Mesendoderm (in vitro differentiated cells): ENCODE measurements at regions not wholly inside any gene's neighbourhood (a gene's known extent, or its start where the extent isn't known, plus 50 kb on each side); places are given as distances from the start of the nearest gene placed in this dataset.
"Not testable (repeated sequence)": the region's sequence is repeated elsewhere in the genome, so short reads cannot be mapped to it uniquely, and the experiment has no call there.

Experiments used
- DNase-seq: peaks from one replicate; pipeline ENCODE4 v3.0.0; 2013
- H2AK5ac ChIP-seq: 2 replicates; pipeline ENCODE4 v1.6.1; 2013; ENCODE audit warnings: low read length, inconsistent platforms
- H2BK120ac ChIP-seq: 2 replicates; pipeline ENCODE4 v1.6.1; 2013; ENCODE audit warnings: low read depth, mild to moderate bottlenecking, low read length, moderate library complexity, mixed read lengths
- H2BK15ac ChIP-seq: replicated peaks from 2 replicates; pipeline ENCODE4 v1.6.1; 2013; ENCODE audit warnings: low read depth, mild to moderate bottlenecking, moderate library complexity
- H2BK5ac ChIP-seq: 2 replicates; pipeline ENCODE4 v1.6.1; 2013; ENCODE audit warnings: low read length, inconsistent platforms
- H3K18ac ChIP-seq: 2 replicates; pipeline ENCODE4 v1.6.1; 2013; ENCODE audit warnings: mild to moderate bottlenecking, low read length, mixed read lengths
- H3K23ac ChIP-seq: one replicate; pipeline ENCODE4 v1.6.1; 2013; ENCODE audit warnings: low read length
- H3K27ac ChIP-seq: 2 replicates; pipeline ENCODE4 v1.5.1; 2013; ENCODE audit warnings: low read depth, mild to moderate bottlenecking, inconsistent platforms, low read length, moderate library complexity
- H3K27me3 ChIP-seq: 2 replicates; pipeline ENCODE4 v1.6.1; 2013; ENCODE audit warnings: low read length, control low read depth, mild to moderate bottlenecking, inconsistent platforms; ENCODE audit not compliant: insufficient read depth, poor library complexity
- H3K36me3 ChIP-seq: 2 replicates; pipeline ENCODE4 v1.6.1; 2013; ENCODE audit warnings: low read length, inconsistent platforms; ENCODE audit not compliant: control insufficient read depth, insufficient read depth
- H3K4ac ChIP-seq: one replicate; pipeline ENCODE4 v1.6.1; 2013; ENCODE audit warnings: low read depth, mild to moderate bottlenecking, low read length, moderate library complexity
- H3K4me1 ChIP-seq: 2 replicates; pipeline ENCODE4 v1.6.1; 2013; ENCODE audit warnings: low read depth, low read length, inconsistent platforms; ENCODE audit not compliant: control insufficient read depth
- H3K4me2 ChIP-seq: 2 replicates; pipeline ENCODE4 v1.6.1; 2013; ENCODE audit warnings: low read length
- H3K4me3 ChIP-seq: 2 replicates; pipeline ENCODE4 v1.5.1; 2013; ENCODE audit warnings: mild to moderate bottlenecking, low read length
- H3K56ac ChIP-seq: one replicate; pipeline ENCODE4 v1.6.1; 2013; ENCODE audit warnings: low read length
- H3K79me1 ChIP-seq: 2 replicates; pipeline ENCODE4 v1.6.1; 2013; ENCODE audit warnings: low read length, inconsistent platforms
- H3K79me2 ChIP-seq: 2 replicates; pipeline ENCODE4 v1.6.1; 2013; ENCODE audit warnings: mild to moderate bottlenecking, low read length; ENCODE audit not compliant: control insufficient read depth, insufficient read depth
- H3K9ac ChIP-seq: 2 replicates; pipeline ENCODE4 v1.6.1; 2013; ENCODE audit warnings: low read length, inconsistent platforms
- H4K5ac ChIP-seq: one replicate; pipeline ENCODE4 v1.6.1; 2013; ENCODE audit warnings: low read length
- H4K8ac ChIP-seq: one replicate; pipeline ENCODE4 v1.6.1; 2013; ENCODE audit warnings: low read depth, mild to moderate bottlenecking, control low read depth, low read length, moderate library complexity
- WGBS: extraction: QIAGEN DNeasy Blood & Tissue Kit; methylation state at CpG from one replicate; pipeline ENCODE4 v1.1.7; 2013; ENCODE audit warnings: low lambda C conversion rate, missing lambda C conversion rate; ENCODE audit not compliant: insufficient coverage; ENCODE audit errors: extremely low coverage; 5-methylcytosine and 5-hydroxymethylcytosine counted together

DNA sequence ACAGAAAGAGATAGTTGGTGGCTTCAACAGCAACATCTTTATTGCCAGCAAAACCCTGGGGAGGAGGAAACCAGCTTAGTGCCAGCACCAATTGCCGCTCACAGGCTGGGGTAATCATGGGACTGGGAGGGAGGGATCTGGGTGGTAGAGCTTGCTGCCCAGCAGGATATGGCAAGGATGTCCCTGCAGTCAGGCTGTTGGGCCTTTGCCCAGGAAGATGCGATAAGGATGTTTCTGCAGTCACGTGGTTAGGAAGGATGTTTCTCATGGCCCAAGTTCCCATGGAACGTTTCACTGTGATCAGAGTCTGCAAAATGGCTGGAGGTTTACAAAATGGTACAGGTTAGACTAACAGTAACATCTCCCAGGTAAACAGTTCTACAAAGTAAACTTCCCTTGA, 443.5 kb downstream of the TUBA3C start:
- not testable (repeated sequence) for H3K4me3 ChIP-seq, H3K23ac ChIP-seq, H4K8ac ChIP-seq, H4K5ac ChIP-seq, H3K79me1 ChIP-seq, H3K36me3 ChIP-seq, H3K4ac ChIP-seq, H3K79me2 ChIP-seq, H3K27me3 ChIP-seq, H3K27ac ChIP-seq, DNase-seq, H3K18ac ChIP-seq, H3K4me2 ChIP-seq, H2BK5ac ChIP-seq, H3K4me1 ChIP-seq, H2BK120ac ChIP-seq, H3K56ac ChIP-seq, H3K9ac ChIP-seq, H2AK5ac ChIP-seq, H2BK15ac ChIP-seq
- no CpG with 5 or more reads among the region's 4 CpGs for WGBS

DNA sequence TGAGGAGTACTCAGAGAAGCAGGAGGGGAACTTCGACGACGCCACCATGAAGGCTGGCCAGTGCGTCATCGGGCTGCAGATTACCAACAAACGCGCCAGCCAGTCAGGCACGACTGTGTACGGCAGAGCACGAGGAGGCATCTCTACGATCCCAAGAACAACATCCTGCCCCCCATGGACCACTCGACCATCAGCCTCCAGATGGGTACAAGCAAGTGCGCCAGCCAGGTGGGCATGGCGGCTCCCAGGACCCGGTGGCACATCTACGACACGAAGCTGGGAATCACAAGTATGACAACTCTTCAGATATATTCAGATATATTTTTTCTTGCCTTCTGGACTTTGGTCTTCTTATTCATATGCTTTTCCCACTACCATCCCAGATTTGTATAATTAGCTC, 454.5 kb downstream of the TUBA3C start:
- WGBS: no CpG with 5 or more reads among the region's 17 CpGs
- H3K79me1 ChIP-seq, H3K18ac ChIP-seq, H2BK5ac ChIP-seq, H4K8ac ChIP-seq, DNase-seq, H3K4me2 ChIP-seq, H3K4me3 ChIP-seq, H3K79me2 ChIP-seq, H3K9ac ChIP-seq, H3K36me3 ChIP-seq, H4K5ac ChIP-seq, H3K23ac ChIP-seq, H3K27ac ChIP-seq, H3K4me1 ChIP-seq, H2BK15ac ChIP-seq, H2AK5ac ChIP-seq, H3K56ac ChIP-seq, H3K27me3 ChIP-seq, H3K4ac ChIP-seq, H2BK120ac ChIP-seq: not testable (repeated sequence)

DNA sequence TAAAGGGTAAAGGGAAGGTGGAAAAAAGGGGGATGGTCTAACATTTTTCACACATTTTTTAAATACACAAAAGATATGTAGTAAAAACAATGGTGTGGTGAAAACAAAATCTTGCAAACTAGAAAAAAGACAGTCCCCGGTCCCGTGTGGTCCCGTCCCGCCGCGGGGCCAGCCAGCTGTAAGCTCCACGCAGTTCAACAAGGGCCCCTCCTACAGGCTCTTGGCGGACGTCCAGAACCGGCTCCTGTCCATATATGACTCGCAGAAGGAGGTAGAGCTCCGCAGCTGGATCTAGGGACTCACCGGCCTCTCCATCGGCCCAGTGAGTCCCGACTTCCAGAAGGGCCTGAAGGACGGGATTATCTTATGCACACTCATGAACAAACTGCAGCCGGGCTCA, 455.1 kb downstream of the TUBA3C start:
- H3K4me1 ChIP-seq: not testable (repeated sequence)
- no CpG with 5 or more reads among the region's 17 CpGs for WGBS

DNA sequence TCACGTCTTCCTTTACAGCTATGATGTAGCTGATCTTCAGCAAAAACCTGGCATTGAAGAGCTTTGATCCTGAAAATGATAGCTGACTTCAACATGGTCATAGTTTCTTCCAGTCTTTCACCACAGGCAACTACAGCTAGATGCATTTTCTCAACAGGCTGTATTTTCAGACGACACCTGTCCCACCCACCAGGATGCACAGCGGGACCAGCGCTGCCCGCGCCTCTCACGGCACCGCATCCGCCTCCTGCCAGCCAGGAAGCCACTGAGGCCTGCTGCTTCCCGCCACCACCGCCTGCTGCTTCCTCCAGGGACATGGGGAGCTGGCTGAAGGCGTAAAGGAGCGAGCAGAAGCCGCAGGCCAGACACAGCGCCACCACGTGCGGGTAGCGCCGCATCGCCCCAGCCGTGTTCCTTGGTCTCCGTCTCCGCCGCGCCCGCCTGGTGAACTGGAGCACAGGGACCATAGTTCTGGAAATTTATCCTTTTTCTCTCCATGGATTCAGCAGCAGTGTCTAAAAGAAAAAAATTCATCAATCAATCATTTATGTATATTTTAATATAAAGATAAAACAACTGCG, 456.3 kb downstream of the TUBA3C start:
- not testable (repeated sequence) for H2BK5ac ChIP-seq, H2AK5ac ChIP-seq, H2BK120ac ChIP-seq, H3K4me1 ChIP-seq, H3K23ac ChIP-seq, H3K4me3 ChIP-seq, H4K5ac ChIP-seq, H3K79me2 ChIP-seq, H3K9ac ChIP-seq, H3K27ac ChIP-seq, H3K79me1 ChIP-seq, H3K4me2 ChIP-seq, H3K36me3 ChIP-seq, DNase-seq, H2BK15ac ChIP-seq, H3K27me3 ChIP-seq, H3K4ac ChIP-seq, H4K8ac ChIP-seq, H3K56ac ChIP-seq, H3K18ac ChIP-seq
- WGBS: no CpG with 5 or more reads among the region's 27 CpGs

More for the DNA sequence above, 455.1 kb downstream of the TUBA3C start:
- H3K56ac ChIP-seq, H2BK15ac ChIP-seq, H3K9ac ChIP-seq, H3K4me3 ChIP-seq, H4K5ac ChIP-seq, H3K79me2 ChIP-seq, H2BK5ac ChIP-seq, H2BK120ac ChIP-seq, H3K4ac ChIP-seq, H3K36me3 ChIP-seq, H2AK5ac ChIP-seq, H3K79me1 ChIP-seq, H3K27ac ChIP-seq, H3K23ac ChIP-seq, H3K27me3 ChIP-seq, H3K4me2 ChIP-seq, H3K18ac ChIP-seq, H4K8ac ChIP-seq, DNase-seq: not testable (repeated sequence)

DNA sequence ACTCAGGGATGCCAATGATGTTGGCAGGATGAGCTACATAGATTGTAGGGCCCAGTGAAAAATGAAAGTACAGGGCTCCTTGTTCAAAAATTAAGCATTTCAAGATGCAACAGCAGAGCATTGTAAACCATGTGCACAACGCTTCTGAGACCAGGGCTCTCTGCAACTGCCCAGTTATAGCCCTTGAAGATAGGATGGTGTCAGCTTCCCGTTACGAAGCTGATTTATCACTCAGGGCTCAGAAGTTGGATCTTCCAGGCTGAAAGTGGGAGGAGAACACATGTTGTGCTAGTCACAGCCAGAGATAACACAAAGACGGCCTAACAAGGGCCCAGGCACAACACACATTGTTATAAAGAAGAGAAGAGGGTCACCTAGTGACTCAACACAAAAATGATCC, 466.7 kb downstream of the TUBA3C start:
- H3K79me1 ChIP-seq: no peaks in the 10 kb centered on the region
- no peak overlapping the region for H2BK15ac ChIP-seq
- no peak overlapping the region for H4K8ac ChIP-seq
- H3K23ac ChIP-seq: no peak overlapping the region
- H3K79me2 ChIP-seq: no peaks in the 10 kb centered on the region
- no peak overlapping the region for H3K4ac ChIP-seq
- no peak for DNase-seq
- WGBS: no CpG with 5 or more reads among the region's 4 CpGs
- H2BK5ac ChIP-seq: no peak overlapping the region
- H2AK5ac ChIP-seq: no peak overlapping the region
- H2BK120ac ChIP-seq: no peak overlapping the region
- no peak overlapping the region for H3K56ac ChIP-seq
- no peak overlapping the region for H4K5ac ChIP-seq
- no peak overlapping the region for H3K27ac ChIP-seq
- no peak overlapping the region for H3K4me2 ChIP-seq
- H3K18ac ChIP-seq: no peak overlapping the region
- no peak overlapping the region for H3K9ac ChIP-seq
- no peaks in the 10 kb centered on the region for H3K27me3 ChIP-seq
- no peaks in the 10 kb centered on the region for H3K4me1 ChIP-seq
- H3K4me3 ChIP-seq: no peak overlapping the region
- no peaks in the 10 kb centered on the region for H3K36me3 ChIP-seq

DNA sequence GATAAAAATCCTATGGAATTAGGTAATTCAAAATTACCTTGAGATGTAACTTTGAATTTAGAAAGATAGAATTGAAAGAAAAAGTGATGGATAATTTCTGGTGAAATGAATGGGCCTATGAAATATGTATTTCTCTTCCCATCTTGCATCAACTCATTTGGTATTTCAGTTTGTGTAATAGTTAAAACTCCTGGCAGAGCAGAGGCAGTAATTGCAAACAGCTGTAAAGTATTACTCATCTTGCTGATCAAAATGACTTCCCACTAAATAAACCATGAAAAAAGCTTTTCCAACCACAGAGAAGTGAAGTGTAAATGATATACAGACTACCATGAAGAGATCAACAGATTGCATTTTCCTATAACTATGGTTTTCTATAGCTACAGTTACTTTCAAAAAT, 471.0 kb downstream of the TUBA3C start:
- not testable (repeated sequence) for H4K5ac ChIP-seq, H3K4me2 ChIP-seq, H3K56ac ChIP-seq, H4K8ac ChIP-seq, H3K23ac ChIP-seq, DNase-seq, H2BK120ac ChIP-seq, H3K4ac ChIP-seq, H3K36me3 ChIP-seq, H3K27ac ChIP-seq, H2BK5ac ChIP-seq, H2AK5ac ChIP-seq, H3K4me1 ChIP-seq, H3K9ac ChIP-seq, H2BK15ac ChIP-seq, H3K79me2 ChIP-seq, H3K79me1 ChIP-seq, H3K4me3 ChIP-seq, H3K27me3 ChIP-seq, H3K18ac ChIP-seq
